ENCODE measurements at regions not wholly inside any gene's neighbourhood (a gene's known extent, or its start where the extent isn't known, plus 50 kb on each side); places are given as distances from the start of the nearest gene placed in this dataset.

DNA sequence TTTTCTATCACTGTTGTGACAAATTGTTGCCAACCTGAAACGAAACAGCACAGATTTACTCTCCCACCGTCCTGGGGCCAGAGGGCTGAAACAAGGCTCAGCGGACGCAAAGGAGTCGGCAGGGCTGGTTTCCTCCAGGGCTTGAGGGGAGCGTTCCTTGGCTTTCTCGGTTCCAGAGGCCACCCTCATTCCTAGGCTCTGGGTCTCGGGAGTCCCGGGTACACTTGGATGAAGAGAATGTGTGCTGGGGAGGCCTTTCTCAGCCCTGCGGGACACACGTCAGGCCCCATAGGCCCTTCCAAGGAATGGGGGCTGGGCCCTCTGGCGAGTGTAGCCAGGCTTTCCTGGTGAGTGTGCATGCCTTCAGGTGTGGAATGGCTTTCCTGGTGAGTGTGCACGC is 287.3 kb upstream of the HS6ST1 start (continued):
- TF ChIP-seq, protein P1, sequence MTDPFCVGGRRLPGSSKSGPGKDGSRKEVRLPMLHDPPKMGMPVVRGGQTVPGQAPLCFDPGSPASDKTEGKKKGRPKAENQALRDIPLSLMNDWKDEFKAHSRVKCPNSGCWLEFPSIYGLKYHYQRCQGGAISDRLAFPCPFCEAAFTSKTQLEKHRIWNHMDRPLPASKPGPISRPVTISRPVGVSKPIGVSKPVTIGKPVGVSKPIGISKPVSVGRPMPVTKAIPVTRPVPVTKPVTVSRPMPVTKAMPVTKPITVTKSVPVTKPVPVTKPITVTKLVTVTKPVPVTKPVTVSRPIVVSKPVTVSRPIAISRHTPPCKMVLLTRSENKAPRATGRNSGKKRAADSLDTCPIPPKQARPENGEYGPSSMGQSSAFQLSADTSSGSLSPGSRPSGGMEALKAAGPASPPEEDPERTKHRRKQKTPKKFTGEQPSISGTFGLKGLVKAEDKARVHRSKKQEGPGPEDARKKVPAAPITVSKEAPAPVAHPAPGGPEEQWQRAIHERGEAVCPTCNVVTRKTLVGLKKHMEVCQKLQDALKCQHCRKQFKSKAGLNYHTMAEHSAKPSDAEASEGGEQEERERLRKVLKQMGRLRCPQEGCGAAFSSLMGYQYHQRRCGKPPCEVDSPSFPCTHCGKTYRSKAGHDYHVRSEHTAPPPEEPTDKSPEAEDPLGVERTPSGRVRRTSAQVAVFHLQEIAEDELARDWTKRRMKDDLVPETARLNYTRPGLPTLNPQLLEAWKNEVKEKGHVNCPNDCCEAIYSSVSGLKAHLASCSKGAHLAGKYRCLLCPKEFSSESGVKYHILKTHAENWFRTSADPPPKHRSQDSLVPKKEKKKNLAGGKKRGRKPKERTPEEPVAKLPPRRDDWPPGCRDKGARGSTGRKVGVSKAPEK (CRISPR knock-in tag; IDR thresholded peaks at IDR 0.05; ENCODE audit: borderline replicate concordance) = no peak
- no peak for TF ChIP-seq ISX (CRISPR knock-in tag; conservative IDR thresholded peaks at IDR 0.05)

DNA sequence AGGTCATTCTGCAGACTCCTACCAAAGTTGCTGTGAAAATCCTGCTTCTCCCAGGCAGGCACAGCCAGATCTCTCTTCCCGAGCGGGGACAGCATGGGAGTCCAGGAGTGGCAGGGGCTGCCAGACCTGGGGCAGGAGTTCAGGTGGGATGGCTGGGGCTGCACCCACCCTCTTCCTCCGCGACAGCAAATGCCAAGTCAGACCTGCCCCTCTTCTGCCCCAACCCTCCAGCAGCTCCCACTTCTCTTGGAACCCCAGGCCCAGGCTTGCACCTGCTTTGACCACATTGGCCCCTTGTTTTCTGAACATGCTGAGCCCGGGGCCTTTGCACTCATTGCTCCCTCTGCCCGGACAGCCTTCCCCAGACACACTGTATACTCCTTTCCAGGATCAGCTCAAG is 288.2 kb upstream of the HS6ST1 start:
- peaks cover 7 to 50% of the 10 kb centered on the region in 2 experiments for H3K27me3 ChIP-seq (ENCODE audit: control insufficient read depth in 1 of 2, insufficient read depth in 2 of 2, low read length in 2 of 2)
- H3K36me3 ChIP-seq (replicated peaks in 1 of 2; ENCODE audit: control insufficient read depth in 1 of 2, insufficient read depth in 2 of 2, low read length in 2 of 2) = no peaks in the 10 kb centered on the region
- no TSS peak for BruUV-seq (replicated peaks)
- FAIRE-seq (no peak), DNase-seq (ENCODE audit: low spot score) (no peak), ATAC-seq (no peak)
- H3K4me1 ChIP-seq (ENCODE audit: insufficient read depth, low read length) = no peaks in the 10 kb centered on the region
- H3K4me2 ChIP-seq (ENCODE audit: low read depth, low read length) = no peak overlapping the region
- CTCF ChIA-PET (ENCODE audit: low intra/inter-chr PET ratio, low total read pairs) = no interaction called here
- intact Hi-C loops (cut with micrococcal nuclease; ENCODE audit: unreplicated experiment) (no loop called here), in situ Hi-C loops (cut with HindIII; ENCODE audit: extremely low pct_ligation_motif_present, low pct_unique_long_range_greater_than_20kb) (no loop called here)
- no peak overlapping the region for H3K9ac ChIP-seq (ENCODE audit: insufficient read depth, low read depth, low read length)
- POLR2A ChIA-PET = no interaction called here
- H3K27ac ChIP-seq (ENCODE audit: extremely low read length, insufficient read depth, low read length) = no peak overlapping the region
- H2AFZ ChIP-seq (ENCODE audit: low read length) = no peak overlapping the region
- no peaks in the 10 kb centered on the region for H3K9me3 ChIP-seq (ENCODE audit: low read length)
- no peaks in the 10 kb centered on the region for H3K79me2 ChIP-seq (ENCODE audit: insufficient read depth, low read length)
- no peaks in the 10 kb centered on the region for H4K20me1 ChIP-seq (ENCODE audit: insufficient read depth, low read length)
- no peak overlapping the region for H3K4me3 ChIP-seq (replicated peaks in 1 of 3; ENCODE audit: insufficient read depth in 1 of 3, low read depth in 2 of 3, low read length in 3 of 3)
- 31% methylated on average over 5 of the region's 6 CpGs for WGBS (ENCODE audit: low lambda C conversion rate)
- no peak for TF ChIP-seq BCL6 (CRISPR knock-in tag; IDR thresholded peaks at IDR 0.05)
- TF ChIP-seq, protein P2, sequence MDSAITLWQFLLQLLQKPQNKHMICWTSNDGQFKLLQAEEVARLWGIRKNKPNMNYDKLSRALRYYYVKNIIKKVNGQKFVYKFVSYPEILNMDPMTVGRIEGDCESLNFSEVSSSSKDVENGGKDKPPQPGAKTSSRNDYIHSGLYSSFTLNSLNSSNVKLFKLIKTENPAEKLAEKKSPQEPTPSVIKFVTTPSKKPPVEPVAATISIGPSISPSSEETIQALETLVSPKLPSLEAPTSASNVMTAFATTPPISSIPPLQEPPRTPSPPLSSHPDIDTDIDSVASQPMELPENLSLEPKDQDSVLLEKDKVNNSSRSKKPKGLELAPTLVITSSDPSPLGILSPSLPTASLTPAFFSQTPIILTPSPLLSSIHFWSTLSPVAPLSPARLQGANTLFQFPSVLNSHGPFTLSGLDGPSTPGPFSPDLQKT (CRISPR knock-in tag; IDR thresholded peaks at IDR 0.05; ENCODE audit: borderline replicate concordance) = no peak
- no peak for TF ChIP-seq GTF2F1 (IDR thresholded peaks at IDR 0.05; ENCODE audit: low read length)
- no peak for TF ChIP-seq ZNF768 (CRISPR knock-in tag; IDR thresholded peaks at IDR 0.05)
- no peak for TF ChIP-seq POLR2AphosphoS2 (IDR thresholded peaks at IDR 0.05; ENCODE audit: low read depth, low read length)
- TF ChIP-seq RBM22 (optimal IDR thresholded peaks at IDR 0.05; ENCODE audit: low read length) = no peak
- TF ChIP-seq CBX1 (IDR thresholded peaks at IDR 0.05; ENCODE audit: low read depth) = no peak
- TF ChIP-seq, protein P3, sequence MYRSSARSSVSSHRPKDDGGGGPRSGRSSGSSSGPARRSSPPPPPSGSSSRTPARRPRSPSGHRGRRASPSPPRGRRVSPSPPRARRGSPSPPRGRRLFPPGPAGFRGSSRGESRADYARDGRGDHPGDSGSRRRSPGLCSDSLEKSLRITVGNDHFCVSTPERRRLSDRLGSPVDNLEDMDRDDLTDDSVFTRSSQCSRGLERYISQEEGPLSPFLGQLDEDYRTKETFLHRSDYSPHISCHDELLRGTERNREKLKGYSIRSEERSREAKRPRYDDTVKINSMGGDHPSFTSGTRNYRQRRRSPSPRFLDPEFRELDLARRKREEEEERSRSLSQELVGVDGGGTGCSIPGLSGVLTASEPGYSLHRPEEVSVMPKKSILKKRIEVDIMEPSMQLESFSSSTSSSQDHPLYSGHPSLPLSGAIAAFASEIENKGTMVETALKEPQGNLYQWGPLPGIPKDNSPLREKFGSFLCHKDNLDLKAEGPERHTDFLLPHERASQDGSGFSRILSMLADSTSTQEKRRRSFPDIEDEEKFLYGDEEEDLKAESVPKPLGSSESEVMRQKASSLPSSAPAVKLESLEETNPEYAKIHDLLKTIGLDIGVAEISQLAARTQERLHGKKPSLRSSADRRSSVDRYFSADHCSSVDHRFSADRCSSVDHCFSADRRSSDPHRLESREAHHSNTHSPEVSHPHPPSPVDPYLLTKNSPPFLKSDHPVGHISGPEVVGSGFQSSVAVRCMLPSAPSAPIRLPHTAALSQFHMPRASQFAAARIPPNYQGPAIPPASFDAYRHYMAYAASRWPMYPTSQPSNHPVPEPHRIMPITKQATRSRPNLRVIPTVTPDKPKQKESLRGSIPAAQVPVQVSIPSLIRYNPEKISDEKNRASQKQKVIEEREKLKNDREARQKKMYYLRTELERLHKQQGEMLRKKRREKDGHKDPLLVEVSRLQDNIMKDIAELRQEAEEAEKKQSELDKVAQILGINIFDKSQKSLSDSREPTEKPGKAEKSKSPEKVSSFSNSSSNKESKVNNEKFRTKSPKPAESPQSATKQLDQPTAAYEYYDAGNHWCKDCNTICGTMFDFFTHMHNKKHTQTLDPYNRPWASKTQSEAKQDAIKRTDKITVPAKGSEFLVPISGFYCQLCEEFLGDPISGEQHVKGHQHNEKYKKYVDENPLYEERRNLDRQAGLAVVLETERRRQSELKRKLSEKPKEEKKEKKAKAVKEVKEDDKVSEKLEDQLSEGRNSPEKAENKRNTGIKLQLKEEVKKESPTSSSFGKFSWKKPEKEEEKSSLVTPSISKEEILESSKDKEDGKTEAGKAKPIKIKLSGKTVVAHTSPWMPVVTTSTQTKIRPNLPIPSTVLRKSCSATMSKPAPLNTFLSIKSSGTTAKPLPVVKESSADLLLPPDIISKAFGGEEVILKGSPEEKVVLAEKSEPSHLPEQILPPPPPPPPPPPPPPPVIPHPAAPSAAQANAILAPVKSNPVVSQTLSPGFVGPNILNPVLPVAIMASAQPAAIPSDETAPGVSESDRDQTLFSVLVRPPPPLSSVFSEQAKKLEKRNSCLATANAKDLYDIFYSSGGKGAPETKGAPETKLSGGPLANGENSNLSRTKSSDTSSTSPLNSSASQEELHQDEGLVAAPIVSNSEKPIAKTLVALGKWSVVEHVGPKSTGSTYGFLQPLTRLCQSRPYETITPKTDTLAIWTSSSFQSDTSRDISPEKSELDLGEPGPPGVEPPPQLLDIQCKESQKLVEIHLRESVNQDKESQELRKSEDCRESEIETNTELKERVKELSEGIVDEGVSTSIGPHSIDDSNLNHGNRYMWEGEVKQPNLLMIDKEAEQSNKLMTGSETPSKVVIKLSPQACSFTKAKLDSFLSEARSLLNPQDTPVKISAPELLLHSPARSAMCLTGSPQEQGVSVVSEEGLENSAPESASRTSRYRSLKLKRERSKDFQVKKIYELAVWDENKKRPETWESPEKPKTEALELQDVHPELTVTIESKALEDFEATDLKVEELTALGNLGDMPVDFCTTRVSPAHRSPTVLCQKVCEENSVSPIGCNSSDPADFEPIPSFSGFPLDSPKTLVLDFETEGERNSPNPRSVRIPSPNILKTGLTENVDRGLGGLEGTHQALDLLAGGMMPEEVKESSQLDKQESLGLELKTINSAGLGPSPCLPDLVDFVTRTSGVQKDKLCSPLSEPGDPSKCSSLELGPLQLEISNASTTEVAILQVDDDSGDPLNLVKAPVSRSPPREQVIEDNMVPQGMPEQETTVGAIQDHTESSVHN (CRISPR knock-in tag; IDR thresholded peaks at IDR 0.05) = no peak
- no peak for TF ChIP-seq ASH2L (IDR thresholded peaks at IDR 0.05; ENCODE audit: insufficient read length, low read depth, low read length)
- no peak for TF ChIP-seq NCOA5 (CRISPR knock-in tag; IDR thresholded peaks at IDR 0.05)
- TF ChIP-seq ZNF510 (CRISPR knock-in tag; IDR thresholded peaks at IDR 0.05; ENCODE audit: low read depth) = no peak
